IPS DF 6.9 (cell line): ENCODE measurements at regions not wholly inside any gene's neighbourhood (a gene's known extent, or its start where the extent isn't known, plus 50 kb on each side); places are given as distances from the start of the nearest gene placed in this dataset.

Experiments used
- DNase-seq: peaks from one replicate; pipeline ENCODE4 v3.0.0-alpha.2; 2013; ENCODE audit warnings: low read depth, low spot score
- H3K27ac ChIP-seq: one replicate; pipeline ENCODE4 v1.5.1; 2013; ENCODE audit warnings: low read length, control low read depth
- H3K27me3 ChIP-seq: 2 replicates; pipeline ENCODE4 v1.6.1; 2013; ENCODE audit warnings: mild to moderate bottlenecking, low read length; ENCODE audit not compliant: control insufficient read depth, insufficient read depth
- H3K36me3 ChIP-seq: 2 replicates; pipeline ENCODE4 v1.6.1; 2013; ENCODE audit warnings: low read length; ENCODE audit not compliant: control insufficient read depth, insufficient read depth
- H3K4me1 ChIP-seq: 2 replicates; pipeline ENCODE4 v1.6.1; 2013; ENCODE audit warnings: low read length; ENCODE audit not compliant: control insufficient read depth, insufficient read depth
- H3K4me3 ChIP-seq: 2 replicates; pipeline ENCODE4 v1.5.1; 2013; ENCODE audit warnings: mild to moderate bottlenecking, low read length
- H3K9me3 ChIP-seq: 2 replicates; pipeline ENCODE4 v1.6.1; 2013; ENCODE audit warnings: low read length, inconsistent platforms; ENCODE audit not compliant: control insufficient read depth, insufficient read depth
- WGBS: extraction: QIAGEN DNeasy Blood & Tissue Kit; methylation state at CpG from one replicate; pipeline ENCODE4 v1.1.7; 2013; ENCODE audit warnings: mixed read lengths, missing lambda C conversion rate; ENCODE audit not compliant: insufficient read length, insufficient coverage; 5-methylcytosine and 5-hydroxymethylcytosine counted together

DNA sequence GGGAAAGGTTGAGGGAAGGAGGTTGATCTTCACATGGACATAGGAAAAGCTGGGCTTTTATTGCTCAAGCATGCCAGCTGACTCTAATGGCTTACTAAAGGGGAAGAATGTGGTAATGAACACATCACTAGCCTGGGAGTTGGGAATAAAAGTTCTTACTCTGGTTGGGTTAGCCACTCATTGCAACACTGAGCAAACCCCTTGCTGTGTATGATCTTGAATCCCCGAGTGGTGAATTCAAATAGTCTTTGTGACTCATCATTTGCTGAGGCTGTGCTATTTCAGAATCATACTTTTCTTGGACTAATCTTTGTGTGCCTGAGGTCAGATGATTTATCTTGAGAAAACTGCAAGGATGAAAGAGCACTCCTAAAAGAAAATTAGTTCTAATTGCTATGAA, 304.1 kb upstream of the ANO5 start:
- Histone ChIP-seq H3K4me1 (no peaks in the 10 kb centered on the region), H3K4me3 (no peak overlapping the region), H3K27ac (no peak overlapping the region), H3K9me3 (no peaks in the 10 kb centered on the region), H3K27me3 (no peaks in the 10 kb centered on the region), H3K36me3 (no peaks in the 10 kb centered on the region)
- DNase-seq = no peak
- no CpG with 5 or more reads among the region's 1 CpG for WGBS

GRCh38 chr11:21892736-21893564, 299.9 kb upstream of the ANO5 start:
- WGBS = no CpG with 5 or more reads among the region's 6 CpGs

DNA sequence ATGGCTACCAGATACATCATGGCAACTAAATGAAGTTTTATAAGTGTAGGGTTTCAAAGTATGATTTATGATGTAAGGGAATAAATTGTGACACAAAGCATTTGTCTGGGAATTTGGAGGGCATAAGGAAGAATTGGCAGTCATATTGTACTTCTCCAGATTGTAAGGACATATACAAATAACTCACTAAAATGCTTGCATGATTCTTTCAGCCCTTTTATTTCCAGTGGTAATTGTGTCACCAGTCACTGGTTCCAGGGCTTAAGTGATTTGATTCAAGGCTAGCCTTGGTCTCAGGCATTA, 299.4 kb upstream of the ANO5 start:
- no peak for DNase-seq
- Histone ChIP-seq H3K27ac (no peak overlapping the region), H3K9me3 (no peaks in the 10 kb centered on the region), H3K36me3 (no peaks in the 10 kb centered on the region), H3K27me3 (no peaks in the 10 kb centered on the region), H3K4me3 (no peak overlapping the region), H3K4me1 (no peaks in the 10 kb centered on the region)

More at GRCh38 chr11:21892736-21893564, 299.9 kb upstream of the ANO5 start:
- Histone ChIP-seq H3K4me1 (no peaks in the 10 kb centered on the region), H3K27ac (no peak overlapping the region), H3K36me3 (no peaks in the 10 kb centered on the region), H3K27me3 (no peaks in the 10 kb centered on the region), H3K4me3 (no peak overlapping the region), H3K9me3 (no peaks in the 10 kb centered on the region)
- DNase-seq = no peak

- no CpG with 5 or more reads among the region's 4 CpGs for WGBS
- no peak overlapping the region for H3K27ac ChIP-seq
- no peaks in the 10 kb centered on the region for H3K36me3 ChIP-seq
- no peaks in the 10 kb centered on the region for H3K4me1 ChIP-seq
- no peaks in the 10 kb centered on the region for H3K27me3 ChIP-seq
- no peak for DNase-seq
- H3K9me3 ChIP-seq = no peaks in the 10 kb centered on the region
- no peak overlapping the region for H3K4me3 ChIP-seq
These were observed 298.4 kb upstream of the ANO5 start for GRCh38 chr11:21894492-21894891.

GRCh38 chr11:21895686-21896085, 297.2 kb upstream of the ANO5 start:
- Histone ChIP-seq H3K9me3 (no peaks in the 10 kb centered on the region), H3K4me1 (no peaks in the 10 kb centered on the region), H3K4me3 (no peak overlapping the region), H3K27ac (no peak overlapping the region), H3K27me3 (no peaks in the 10 kb centered on the region), H3K36me3 (no peaks in the 10 kb centered on the region)
- no peak for DNase-seq

DNA sequence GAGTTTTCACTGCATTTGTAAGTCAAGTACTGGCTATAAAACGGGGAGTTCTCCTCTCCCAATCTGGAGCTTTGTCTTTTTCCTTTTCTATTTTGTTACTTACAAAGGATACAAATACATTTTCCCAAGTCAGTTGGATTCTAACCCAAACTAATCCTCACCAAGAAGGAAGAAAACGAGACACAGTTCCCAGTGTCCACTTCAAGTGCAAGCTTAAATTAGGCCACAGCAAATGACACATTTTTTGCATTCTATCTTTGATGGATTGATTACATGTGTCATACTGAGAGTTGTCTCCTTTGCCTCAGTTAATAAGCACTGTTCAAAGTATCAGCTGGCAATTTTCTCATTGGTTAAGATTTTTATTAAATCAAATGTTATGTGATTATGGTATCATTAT, 296.7 kb upstream of the ANO5 start:
- Histone ChIP-seq H3K27ac (no peak overlapping the region), H3K9me3 (no peaks in the 10 kb centered on the region), H3K4me3 (no peak overlapping the region), H3K27me3 (no peaks in the 10 kb centered on the region), H3K36me3 (no peaks in the 10 kb centered on the region), H3K4me1 (no peaks in the 10 kb centered on the region)
- no CpG with 5 or more reads among the region's 2 CpGs for WGBS
- DNase-seq = no peak

DNA sequence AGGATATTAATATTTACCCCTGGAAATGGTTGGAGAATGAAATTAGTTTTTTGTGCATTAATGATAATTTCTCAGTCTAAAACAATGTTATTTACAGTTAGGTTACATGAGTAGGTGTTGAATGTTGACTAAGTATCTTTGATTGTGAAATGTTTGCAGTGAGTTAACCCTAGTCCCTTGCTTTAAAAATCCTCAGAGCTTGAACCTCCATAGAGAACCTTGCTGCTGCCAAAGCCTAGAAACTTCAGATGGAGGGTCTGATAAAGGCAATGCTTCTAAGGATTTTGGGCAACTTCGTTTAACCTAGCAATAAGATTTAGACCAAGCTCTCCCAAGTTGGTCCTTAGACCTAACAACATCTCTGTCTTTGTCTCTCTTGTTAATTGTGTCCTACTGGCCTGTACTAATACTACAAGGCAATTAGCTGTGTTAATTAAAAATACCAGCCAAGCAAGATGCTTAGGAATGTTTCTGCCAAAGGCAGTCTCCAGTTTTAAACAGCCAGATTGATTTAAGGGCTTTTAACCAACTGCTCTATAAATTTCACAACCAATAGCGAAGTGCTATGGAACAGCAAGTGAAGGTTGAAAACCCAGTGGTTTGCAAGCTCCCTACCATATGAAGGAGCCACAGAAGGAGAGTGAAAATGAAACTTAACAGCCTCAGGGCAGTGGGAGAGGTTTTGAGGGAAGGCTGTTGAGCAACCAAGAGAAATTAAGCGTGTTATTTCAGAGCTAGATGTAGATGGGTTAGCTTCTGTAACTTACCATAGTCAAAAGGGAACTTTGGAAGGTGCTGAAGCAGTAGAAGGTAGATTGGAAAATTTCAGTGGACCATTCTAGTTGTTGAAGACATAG, 295.9 kb upstream of the ANO5 start:
- no peak for DNase-seq
- WGBS = no CpG with 5 or more reads among the region's 3 CpGs
- H3K4me1 ChIP-seq = no peaks in the 10 kb centered on the region
- no peak overlapping the region for H3K27ac ChIP-seq
- no peak overlapping the region for H3K4me3 ChIP-seq
- no peaks in the 10 kb centered on the region for H3K9me3 ChIP-seq
- H3K36me3 ChIP-seq = no peaks in the 10 kb centered on the region
- H3K27me3 ChIP-seq = no peaks in the 10 kb centered on the region

DNA sequence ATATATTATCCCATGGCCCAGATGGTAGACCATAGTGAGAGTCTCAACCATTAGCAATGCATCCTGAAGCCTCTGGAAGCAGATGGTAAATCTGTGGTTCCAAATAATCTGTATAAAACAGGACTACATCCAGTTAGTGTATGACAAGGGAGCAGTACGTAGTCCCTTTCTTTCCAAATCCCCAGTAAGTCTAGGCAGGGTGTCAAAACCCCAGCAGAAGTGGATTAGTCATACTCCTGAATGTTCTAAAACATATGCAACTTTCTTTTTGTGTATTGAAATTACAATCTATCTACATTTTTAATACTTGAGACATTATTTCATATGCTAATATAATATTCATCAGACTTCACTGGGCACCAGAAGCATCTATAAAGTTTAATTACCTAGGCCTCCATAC, 295.1 kb upstream of the ANO5 start:
- no peaks in the 10 kb centered on the region for H3K9me3 ChIP-seq
- no peak overlapping the region for H3K4me3 ChIP-seq
- no peak overlapping the region for H3K27ac ChIP-seq
- no CpG with 5 or more reads among the region's 1 CpG for WGBS
- no peak for DNase-seq
- no peaks in the 10 kb centered on the region for H3K27me3 ChIP-seq
- no peaks in the 10 kb centered on the region for H3K36me3 ChIP-seq
- no peaks in the 10 kb centered on the region for H3K4me1 ChIP-seq

DNA sequence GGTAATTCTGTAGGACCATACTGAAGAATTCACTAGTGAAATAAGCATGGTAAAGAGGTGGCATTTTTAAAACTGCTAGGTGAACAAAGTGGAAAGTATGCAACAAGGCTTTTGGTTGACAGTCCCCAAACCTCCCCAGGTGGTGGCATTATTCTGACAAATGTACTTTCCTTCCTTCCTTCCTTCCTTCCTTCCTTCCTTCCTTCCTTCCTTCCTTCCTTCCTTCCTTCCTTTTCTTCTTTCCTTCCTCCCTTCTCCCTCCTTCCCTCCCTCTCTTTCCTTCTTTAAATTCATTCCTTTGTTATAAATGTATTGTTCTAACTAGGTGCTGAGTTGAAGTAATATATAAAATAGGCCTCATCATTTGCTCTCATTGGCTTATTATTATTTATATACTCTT, 284.7 kb upstream of the ANO5 start:
- no peak for DNase-seq
- no peaks in the 10 kb centered on the region for H3K36me3 ChIP-seq
- no peak overlapping the region for H3K27ac ChIP-seq
- H3K27me3 ChIP-seq = no peaks in the 10 kb centered on the region
- H3K4me3 ChIP-seq = no peak overlapping the region
- no peaks in the 10 kb centered on the region for H3K4me1 ChIP-seq
- H3K9me3 ChIP-seq = no peaks in the 10 kb centered on the region

DNA sequence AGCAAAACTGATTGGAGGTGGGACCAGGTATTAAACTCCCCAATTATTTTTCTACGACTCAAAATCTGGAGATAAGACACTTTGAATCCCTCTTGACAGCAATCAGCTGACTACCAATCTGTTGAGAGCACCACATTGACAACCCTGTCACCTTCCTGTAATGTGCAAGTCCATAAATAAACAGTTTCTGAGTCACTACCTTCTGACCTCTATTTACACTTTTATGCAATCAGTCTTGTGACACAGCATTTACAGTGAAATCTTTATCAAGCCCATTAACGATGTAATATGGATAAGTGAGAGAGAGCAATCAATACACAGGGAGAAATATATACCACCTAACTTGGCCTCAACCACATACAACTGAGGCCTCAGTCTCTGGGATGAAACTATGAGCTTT, 283.7 kb upstream of the ANO5 start:
- no peak overlapping the region for H3K27ac ChIP-seq
- H3K27me3 ChIP-seq = no peaks in the 10 kb centered on the region
- H3K4me3 ChIP-seq = no peak overlapping the region
- no peaks in the 10 kb centered on the region for H3K36me3 ChIP-seq
- H3K4me1 ChIP-seq = no peaks in the 10 kb centered on the region
- no peaks in the 10 kb centered on the region for H3K9me3 ChIP-seq
- no peak for DNase-seq
- WGBS = no CpG with 5 or more reads among the region's 2 CpGs

DNA sequence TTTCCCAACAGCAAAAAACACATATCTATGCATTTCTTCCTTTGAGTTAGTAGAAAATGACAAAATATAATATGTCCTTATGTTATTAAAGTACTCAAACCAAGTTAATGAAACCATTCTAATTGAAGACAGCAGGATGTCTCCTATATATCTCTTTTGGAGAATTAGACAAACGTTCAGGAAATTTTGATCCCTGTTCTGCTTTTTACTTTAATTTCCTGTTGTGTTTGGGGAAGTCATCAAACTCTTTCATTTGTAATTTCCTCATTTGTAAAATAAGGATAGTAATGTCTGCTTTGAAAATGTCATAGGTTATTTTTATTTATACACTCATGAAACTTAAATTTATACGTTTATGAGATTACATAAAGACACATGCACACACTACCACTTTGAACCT, 281.8 kb upstream of the ANO5 start:
- DNase-seq = no peak
- H3K4me1 ChIP-seq = no peaks in the 10 kb centered on the region
- WGBS = no CpG with 5 or more reads among the region's 2 CpGs

More for the DNA sequence above, 281.8 kb upstream of the ANO5 start:
- Histone ChIP-seq H3K4me3 (no peak overlapping the region), H3K36me3 (no peaks in the 10 kb centered on the region), H3K27me3 (no peaks in the 10 kb centered on the region), H3K27ac (no peak overlapping the region), H3K9me3 (no peaks in the 10 kb centered on the region)
